GM21423 (cell line): ENCODE measurements at regions not wholly inside any gene's neighbourhood (a gene's known extent, or its start where the extent isn't known, plus 50 kb on each side); places are given as distances from the start of the nearest gene placed in this dataset.
"Not testable (repeated sequence)": the region's sequence is repeated elsewhere in the genome, so short reads cannot be mapped to it uniquely, and the experiment has no call there.

Source experiments
- ATAC-seq: cut with Tn5 transposase; IDR thresholded peaks from one replicate; pipeline ENCODE4 v1.9.1; 2021; ENCODE audit warnings: mild to moderate bottlenecking, moderate library complexity; ENCODE audit not compliant: unreplicated experiment

DNA sequence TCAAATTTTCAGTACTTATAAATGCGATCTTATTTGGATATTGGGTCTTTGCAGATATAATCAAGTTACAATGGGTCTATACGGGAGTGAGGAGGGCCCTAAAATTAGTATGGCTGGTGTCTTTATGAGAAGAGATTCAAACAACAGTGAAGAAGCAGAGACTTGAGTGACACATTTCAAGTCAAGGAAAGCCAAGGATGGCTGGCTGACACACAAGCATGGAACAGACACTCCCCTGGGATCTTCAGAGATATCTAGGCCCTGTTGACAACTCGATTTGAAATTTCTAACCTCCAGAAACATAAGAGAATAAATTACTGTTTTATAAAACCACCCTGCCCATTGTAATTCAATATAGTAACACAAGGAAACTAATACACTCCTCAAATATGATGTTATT is 1886.0 kb upstream of the PCDH7 start:
- ATAC-seq: no peak

DNA sequence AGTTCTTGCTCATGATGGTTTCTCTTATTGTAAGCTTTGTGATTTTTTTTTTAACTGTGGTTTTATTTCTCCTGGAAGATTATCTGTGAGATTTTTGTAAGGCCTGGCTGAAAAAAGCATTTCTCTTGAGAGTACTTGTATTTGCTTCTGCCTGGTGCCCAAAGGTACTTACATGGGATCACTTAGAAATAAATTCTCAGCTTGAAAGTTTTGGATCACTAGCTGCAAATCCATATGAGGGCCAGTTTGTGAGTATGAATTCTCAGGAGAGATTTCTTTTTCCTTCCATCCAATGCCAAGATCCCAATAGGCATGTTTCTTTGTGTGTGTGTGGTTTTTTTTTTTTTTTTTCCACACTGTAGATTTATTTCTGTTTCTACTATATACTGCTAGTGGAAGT is 1884.7 kb upstream of the PCDH7 start:
- ATAC-seq: no peak

DNA sequence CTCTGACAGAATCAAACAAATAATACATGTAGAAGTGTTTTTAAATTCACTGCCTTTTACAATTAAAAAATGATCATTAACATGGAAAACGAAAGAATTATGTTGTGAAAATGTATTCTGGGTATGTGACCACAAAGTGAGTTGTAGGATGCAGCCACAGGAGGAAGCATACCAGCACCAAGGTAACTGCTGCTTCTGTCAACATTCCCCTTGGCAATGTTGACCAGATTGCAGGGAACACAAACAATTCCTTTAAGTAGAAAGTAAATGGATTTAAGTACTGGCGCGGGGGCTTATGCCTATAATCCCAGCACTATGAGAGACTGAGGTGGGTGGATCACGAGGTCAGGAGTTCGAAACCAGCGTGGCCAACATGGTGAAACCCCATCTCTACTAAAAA is 1877.9 kb upstream of the PCDH7 start:
- ATAC-seq: no peak

- ATAC-seq: no peak
These were observed 1875.0 kb upstream of the PCDH7 start for GRCh38 chr4:28845158-28845557.

DNA sequence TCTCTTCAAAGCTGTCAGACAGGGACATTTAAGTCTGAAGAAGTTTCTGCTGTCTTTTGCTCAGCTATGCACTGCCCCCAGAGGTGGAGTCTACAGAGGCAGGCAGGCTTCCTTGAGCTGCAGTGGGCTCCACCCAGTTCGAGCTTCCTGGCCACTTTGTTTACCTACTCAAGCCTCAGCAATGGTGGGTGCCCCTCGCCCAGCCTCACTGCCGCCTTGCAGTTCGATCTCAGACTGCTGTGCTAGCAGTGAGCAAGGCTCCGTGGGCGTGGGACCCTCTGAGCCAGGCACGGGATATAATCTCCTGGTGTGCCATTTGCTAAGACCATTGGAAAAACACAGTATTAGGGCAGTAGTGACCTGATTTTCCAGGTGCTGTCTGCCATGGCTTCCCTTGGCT is 1863.1 kb upstream of the PCDH7 start:
- ATAC-seq: not testable (repeated sequence)

- ATAC-seq: no peak
These were observed 1851.3 kb upstream of the PCDH7 start for GRCh38 chr4:28868841-28869240.

- no peak for ATAC-seq
These were observed 1841.0 kb upstream of the PCDH7 start for GRCh38 chr4:28879178-28879577.

DNA sequence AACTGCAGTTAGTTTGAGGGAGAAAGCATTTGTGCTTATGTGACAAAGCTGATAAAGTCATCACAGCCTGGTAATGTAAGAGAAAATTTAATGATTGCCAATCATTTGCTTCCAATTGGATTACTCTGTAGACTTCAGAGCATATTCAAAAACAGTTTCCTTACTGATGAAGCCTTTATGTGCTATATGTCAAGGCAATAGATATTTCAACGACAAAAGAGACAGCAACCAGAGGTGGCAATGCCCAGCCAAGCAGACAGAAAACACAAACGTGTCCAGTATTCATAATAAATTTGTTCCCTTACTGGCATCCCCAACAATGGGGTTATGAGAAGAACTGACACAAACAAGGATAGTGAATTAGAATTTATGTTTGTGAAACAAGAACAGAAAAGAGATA is 1840.3 kb upstream of the PCDH7 start:
- no peak for ATAC-seq

DNA sequence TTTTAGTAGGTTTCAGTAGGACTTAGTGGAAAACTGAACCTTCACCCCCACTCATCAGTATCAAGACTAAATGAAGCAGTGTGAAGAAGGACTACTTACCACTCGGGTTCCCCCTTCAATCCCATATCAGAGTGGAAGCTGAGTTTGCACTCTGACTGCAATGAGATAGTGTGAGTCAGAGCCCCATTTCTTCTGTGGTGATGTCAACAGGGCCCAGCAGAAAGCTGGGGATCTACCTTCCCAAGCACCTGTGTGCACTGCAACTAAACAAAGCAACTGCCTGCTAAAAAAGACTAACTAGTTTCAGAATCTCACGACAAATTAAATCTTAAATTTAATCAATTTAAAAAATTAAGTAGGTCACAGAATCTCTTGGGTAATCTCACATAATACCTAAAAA is 1837.0 kb upstream of the PCDH7 start:
- ATAC-seq: no peak

DNA sequence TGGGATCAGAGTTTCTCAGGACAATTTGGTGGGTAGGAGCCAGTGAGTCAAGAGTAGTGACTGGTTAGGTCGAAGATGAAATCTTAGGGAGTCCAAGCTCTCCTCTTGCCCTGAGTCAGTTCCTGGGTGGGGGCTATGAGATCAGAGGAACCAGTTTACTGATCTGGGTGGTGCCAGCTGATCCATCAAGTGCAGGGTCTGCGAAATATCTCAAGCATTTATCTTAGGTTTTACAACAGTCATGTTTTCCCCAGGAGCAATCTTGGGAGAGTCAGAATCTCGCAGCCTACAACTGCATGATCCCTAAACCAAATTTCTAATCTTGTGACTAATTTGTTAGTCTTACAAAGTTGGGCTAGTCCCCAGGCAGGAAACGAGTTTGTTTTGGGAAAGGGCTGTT is 1833.2 kb upstream of the PCDH7 start:
- ATAC-seq: no peak

- ATAC-seq: no peak
These were observed 1829.0 kb upstream of the PCDH7 start for GRCh38 chr4:28890949-28891775.

GRCh38 chr4:28913466-28913865 is 1806.7 kb upstream of the PCDH7 start:
- no peak for ATAC-seq

DNA sequence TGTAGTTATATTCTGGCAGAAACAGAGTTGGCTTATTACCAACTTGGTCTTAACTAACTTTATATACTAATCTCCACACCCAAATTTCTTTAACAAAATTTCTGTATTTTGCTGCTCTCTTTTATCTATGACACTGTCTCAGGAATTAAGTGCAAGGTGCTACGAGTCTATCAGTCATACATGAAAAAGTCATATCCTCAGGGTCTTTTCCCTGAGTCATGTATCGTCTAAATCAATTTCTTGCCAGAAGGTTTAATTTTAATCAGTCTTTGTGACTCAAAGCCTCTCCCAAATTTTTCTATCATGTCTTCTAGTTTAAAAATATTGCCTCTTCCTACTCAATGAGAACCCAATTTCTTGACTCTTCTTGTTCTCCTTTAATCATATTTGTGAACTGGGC is 1803.6 kb upstream of the PCDH7 start:
- ATAC-seq: no peak

- ATAC-seq: no peak
These were observed 1801.3 kb upstream of the PCDH7 start for GRCh38 chr4:28918871-28919270.

GRCh38 chr4:28921886-28922285 is 1798.3 kb upstream of the PCDH7 start:
- ATAC-seq: no peak

- ATAC-seq: no peak
These were observed 1794.0 kb upstream of the PCDH7 start for GRCh38 chr4:28926156-28926555.

DNA sequence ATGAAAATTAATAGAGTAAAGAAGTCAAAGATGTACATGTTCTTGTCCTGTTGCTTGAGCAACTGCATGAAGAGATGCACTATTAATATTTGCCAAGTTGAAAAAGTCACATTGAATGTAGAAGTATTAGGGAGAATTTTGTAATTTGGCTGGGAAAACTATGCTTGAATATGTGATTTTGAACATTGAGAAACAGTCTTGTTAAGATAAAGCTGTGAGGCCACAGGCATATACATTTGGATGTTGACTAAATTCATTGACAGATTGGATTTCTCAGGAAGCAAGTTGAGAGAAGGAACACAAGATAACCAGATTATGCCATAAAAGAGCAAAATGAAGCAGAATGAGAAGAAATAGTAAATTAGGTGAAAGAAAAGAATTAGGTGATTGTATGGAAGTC is 1777.5 kb upstream of the PCDH7 start:
- ATAC-seq: no peak

DNA sequence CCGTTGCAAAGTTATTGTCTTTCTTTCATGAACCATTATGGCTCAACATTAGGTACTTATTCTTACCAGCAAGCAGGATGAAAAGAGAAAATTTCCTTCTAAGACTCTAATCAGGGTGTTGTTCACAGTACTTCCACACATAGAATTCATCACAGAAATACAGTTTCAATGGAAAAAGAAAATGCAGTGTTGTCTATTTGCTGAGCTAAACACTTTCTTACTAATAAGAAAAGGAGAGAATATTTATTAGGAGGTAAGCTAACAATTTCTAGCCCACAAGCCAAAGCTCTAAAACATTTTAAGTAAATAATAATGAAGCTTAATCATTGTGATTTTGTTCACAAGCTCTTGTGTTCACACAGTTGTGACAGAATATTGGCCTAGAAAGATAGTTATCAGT is 1772.8 kb upstream of the PCDH7 start:
- ATAC-seq: no peak

DNA sequence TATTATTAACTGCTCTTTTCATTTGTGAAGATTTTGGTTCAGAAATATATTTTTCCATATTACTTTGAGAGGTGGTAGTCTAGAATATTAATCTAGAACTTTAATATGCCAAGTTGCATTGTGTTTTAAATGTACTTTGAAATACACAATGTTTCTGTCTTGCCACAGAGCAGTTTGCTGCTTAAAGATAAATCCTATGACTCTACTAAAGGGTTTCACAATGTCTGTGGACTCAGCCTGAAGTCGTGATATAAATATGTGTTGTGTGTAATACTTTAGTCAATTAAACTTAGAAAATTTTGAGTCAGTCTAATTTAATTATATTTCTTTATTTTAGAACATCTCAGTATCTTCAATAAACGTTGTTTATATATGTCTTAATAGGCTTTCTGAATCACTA is 1771.7 kb upstream of the PCDH7 start:
- no peak for ATAC-seq

DNA sequence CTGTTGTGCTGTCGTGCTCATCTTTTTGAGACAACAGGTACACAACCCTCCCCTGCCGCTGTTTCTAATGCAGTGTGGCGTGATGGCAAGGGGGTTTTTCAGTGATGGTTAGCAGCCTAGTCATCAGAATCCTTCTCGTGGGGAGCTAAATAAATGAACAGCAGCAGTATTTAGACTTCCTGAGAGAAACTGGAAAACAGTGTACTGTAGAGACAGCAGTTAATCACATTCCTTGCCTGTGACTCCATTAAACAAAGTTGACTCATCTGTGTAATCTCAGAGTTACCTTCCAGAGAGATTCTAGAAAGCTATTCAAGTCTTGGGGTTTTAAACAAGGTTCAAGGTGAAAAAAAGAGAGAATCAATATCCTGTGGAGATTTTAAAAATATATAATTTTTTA is 1753.2 kb upstream of the PCDH7 start:
- ATAC-seq: no peak

- no peak for ATAC-seq
These were observed 1746.4 kb upstream of the PCDH7 start for GRCh38 chr4:28973587-28974350.

GRCh38 chr4:28976369-28976768 is 1743.8 kb upstream of the PCDH7 start:
- ATAC-seq: no peak
